ENCODE measurements at regions not wholly inside any gene's neighbourhood (a gene's known extent, or its start where the extent isn't known, plus 50 kb on each side); places are given as distances from the start of the nearest gene placed in this dataset.

DNA sequence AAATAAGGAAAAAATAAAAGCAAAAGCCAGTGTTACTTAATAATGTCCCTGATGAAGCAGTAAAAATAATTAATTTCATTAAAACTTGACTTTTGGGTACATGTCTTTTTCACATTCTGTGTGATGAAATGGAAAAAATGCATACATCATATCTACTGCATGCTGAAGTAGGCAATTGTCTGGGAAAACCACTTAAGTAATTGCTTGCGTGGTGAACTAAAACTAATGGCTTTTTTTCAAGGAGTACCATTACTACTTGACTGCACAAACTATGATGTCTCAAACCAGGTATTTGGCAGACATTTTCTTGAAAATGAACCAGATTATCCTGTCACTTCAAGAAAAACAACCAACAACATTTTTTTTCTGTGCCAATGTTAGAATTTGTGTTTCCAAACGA, 91.3 kb upstream of the AKIRIN2 start:
- H3K27me3 Mint-ChIP-seq: peaks cover 18% of the 10 kb centered on the region
- no peaks in the 10 kb centered on the region for H3K9me3 Mint-ChIP-seq (ENCODE audit: low read depth)
- DNase-seq (no peak), ATAC-seq (no peak)
- H3K27ac Mint-ChIP-seq: no peak overlapping the region
- CTCF ChIA-PET: no interaction called here
- H3K4me1 Mint-ChIP-seq: no peaks in the 10 kb centered on the region
- no peaks in the 10 kb centered on the region for H3K36me3 Mint-ChIP-seq
- H3K4me3 Mint-ChIP-seq: no peak overlapping the region

- Mint-ChIP-seq H3K27ac (no peak overlapping the region), H3K36me3 (no peaks in the 10 kb centered on the region), H3K27me3 (peaks cover 18% of the 10 kb centered on the region), H3K4me1 (no peaks in the 10 kb centered on the region), H3K4me3 (no peak overlapping the region), H3K9me3 (ENCODE audit: low read depth) (no peaks in the 10 kb centered on the region)
- DNase-seq (no peak), ATAC-seq (no peak)
- CTCF ChIA-PET: interaction anchor here (1.1 kb wide), 1 partner anchor 15 kb away, joined by 3 read pairs; no protein-coding TSS in a partner anchor
These were observed 89.9 kb upstream of the AKIRIN2 start for GRCh38 chr6:87791982-87792381.

DNA sequence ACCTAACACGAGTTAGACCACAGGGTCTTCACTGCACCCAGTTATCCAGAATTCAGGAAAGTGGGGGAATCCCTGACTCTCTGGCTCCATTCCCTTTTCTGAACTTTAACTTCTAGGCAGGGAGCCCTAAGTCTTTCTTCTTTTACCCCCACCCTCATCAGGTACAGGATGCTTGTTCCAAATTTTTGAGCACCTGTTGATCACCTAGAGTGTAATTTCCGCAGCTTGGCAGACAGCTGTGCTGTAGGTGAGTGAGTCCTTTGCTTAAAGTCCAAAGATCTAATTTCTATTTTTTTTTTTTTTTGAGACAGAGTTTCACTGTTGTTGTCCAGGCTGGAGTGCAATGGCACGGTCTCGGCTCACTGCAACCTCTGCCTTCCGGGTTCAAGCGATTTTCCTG, 89.5 kb upstream of the AKIRIN2 start:
- DNase-seq (no peak), ATAC-seq (no peak)
- Mint-ChIP-seq H3K36me3 (no peaks in the 10 kb centered on the region), H3K9me3 (ENCODE audit: low read depth) (no peaks in the 10 kb centered on the region), H3K4me1 (no peaks in the 10 kb centered on the region), H3K27ac (no peak overlapping the region), H3K4me3 (no peak overlapping the region), H3K27me3 (peaks cover 21% of the 10 kb centered on the region)
- CTCF ChIA-PET: interaction anchor here (1.1 kb wide), 1 partner anchor 15 kb away, joined by 3 read pairs; no protein-coding TSS in a partner anchor

DNA sequence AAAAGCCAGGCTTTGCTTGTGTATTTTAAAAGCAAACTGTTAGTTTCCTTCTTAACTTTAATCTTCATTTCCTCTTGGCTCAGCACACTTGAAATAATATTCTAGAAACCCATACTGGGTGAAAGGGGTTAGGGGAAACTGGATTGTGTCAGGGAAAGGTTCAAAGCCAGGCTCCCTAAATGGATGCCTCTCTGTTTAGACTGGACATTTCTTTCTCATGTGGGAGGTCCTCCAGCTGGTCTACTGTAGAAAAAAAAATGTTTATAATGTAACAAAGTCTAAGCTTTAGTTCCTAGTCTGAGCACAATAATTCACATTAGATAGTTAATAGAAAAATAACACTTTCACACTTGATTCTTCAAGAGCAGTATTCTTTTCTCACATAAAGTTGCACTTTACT, 89.0 kb upstream of the AKIRIN2 start:
- H3K9me3 Mint-ChIP-seq (ENCODE audit: low read depth): no peaks in the 10 kb centered on the region
- DNase-seq: no peak
- peaks cover 22% of the 10 kb centered on the region for H3K27me3 Mint-ChIP-seq
- H3K36me3 Mint-ChIP-seq: no peaks in the 10 kb centered on the region
- no peaks in the 10 kb centered on the region for H3K4me1 Mint-ChIP-seq
- no peak overlapping the region for H3K27ac Mint-ChIP-seq
- no peak for ATAC-seq
- CTCF ChIA-PET: no interaction called here
- no peak overlapping the region for H3K4me3 Mint-ChIP-seq

- Mint-ChIP-seq H3K27ac (no peak overlapping the region), H3K36me3 (no peaks in the 10 kb centered on the region), H3K27me3 (peaks cover 22% of the 10 kb centered on the region), H3K9me3 (ENCODE audit: low read depth) (peaks cover 3% of the 10 kb centered on the region), H3K4me1 (no peaks in the 10 kb centered on the region), H3K4me3 (no peak overlapping the region)
- DNase-seq (no peak), ATAC-seq (no peak)
- CTCF ChIA-PET: interaction anchor here (1.2 kb wide), 1 partner anchor 8 kb away, joined by 3 read pairs; no protein-coding TSS in a partner anchor
These were observed 87.9 kb upstream of the AKIRIN2 start for GRCh38 chr6:87789900-87790290.

- CTCF ChIA-PET: interaction anchor here (1.2 kb wide), 1 partner anchor 9 kb away, joined by 3 read pairs; no protein-coding TSS in a partner anchor
- Mint-ChIP-seq H3K4me3 (no peak overlapping the region), H3K27me3 (peaks cover 22% of the 10 kb centered on the region), H3K27ac (no peak overlapping the region), H3K4me1 (no peaks in the 10 kb centered on the region), H3K36me3 (no peaks in the 10 kb centered on the region), H3K9me3 (ENCODE audit: low read depth) (peaks cover 3% of the 10 kb centered on the region)
- ATAC-seq: no peak
- DNase-seq: no peak
These were observed 87.3 kb upstream of the AKIRIN2 start for GRCh38 chr6:87789198-87789899.

- Mint-ChIP-seq H3K27ac (no peak overlapping the region), H3K36me3 (no peaks in the 10 kb centered on the region), H3K4me1 (no peaks in the 10 kb centered on the region), H3K9me3 (ENCODE audit: low read depth) (peaks cover 3% of the 10 kb centered on the region), H3K27me3 (peaks cover 22% of the 10 kb centered on the region), H3K4me3 (no peak overlapping the region)
- CTCF ChIA-PET: no interaction called here
- ATAC-seq (no peak), DNase-seq (no peak)
These were observed 86.1 kb upstream of the AKIRIN2 start for GRCh38 chr6:87788141-87788540.

- peaks cover 3% of the 10 kb centered on the region for H3K9me3 Mint-ChIP-seq (ENCODE audit: low read depth)
- CTCF ChIA-PET: no interaction called here
- no peak overlapping the region for H3K4me3 Mint-ChIP-seq
- DNase-seq: no peak
- no peak overlapping the region for H3K27ac Mint-ChIP-seq
- H3K27me3 Mint-ChIP-seq: peaks cover 18% of the 10 kb centered on the region
- H3K4me1 Mint-ChIP-seq: no peaks in the 10 kb centered on the region
- H3K36me3 Mint-ChIP-seq: no peaks in the 10 kb centered on the region
- no peak for ATAC-seq
These were observed 83.3 kb upstream of the AKIRIN2 start for GRCh38 chr6:87785229-87785862.

- Mint-ChIP-seq H3K27me3 (peaks cover 12% of the 10 kb centered on the region), H3K27ac (no peak overlapping the region), H3K36me3 (no peaks in the 10 kb centered on the region), H3K4me3 (no peak overlapping the region), H3K9me3 (ENCODE audit: low read depth) (peaks cover 3% of the 10 kb centered on the region), H3K4me1 (no peaks in the 10 kb centered on the region)
- CTCF ChIA-PET: no interaction called here
- DNase-seq: no peak
- no peak for ATAC-seq
These were observed 82.7 kb upstream of the AKIRIN2 start for GRCh38 chr6:87784690-87785089.

DNA sequence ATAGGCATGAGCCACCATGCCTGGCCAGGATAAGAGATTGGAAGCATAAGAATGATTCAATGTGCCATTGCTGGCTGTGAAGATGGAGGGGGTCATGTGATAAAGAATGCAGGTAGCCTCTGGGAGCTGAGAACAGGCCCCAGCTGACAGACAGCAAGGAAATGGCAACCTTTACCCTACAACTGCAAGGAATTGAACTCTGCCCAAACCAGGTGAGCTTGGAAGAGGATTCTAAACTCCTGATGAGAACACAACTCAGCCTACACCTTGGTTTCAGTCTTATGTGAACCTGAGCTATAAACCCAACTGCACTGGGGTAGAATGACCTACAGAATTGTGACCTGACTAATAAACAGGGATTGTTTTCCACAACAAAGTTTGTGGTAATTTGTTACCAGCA, 82.0 kb upstream of the AKIRIN2 start:
- Mint-ChIP-seq H3K27me3 (peaks cover 7% of the 10 kb centered on the region), H3K4me1 (no peaks in the 10 kb centered on the region), H3K27ac (no peak overlapping the region), H3K4me3 (no peak overlapping the region), H3K9me3 (ENCODE audit: low read depth) (peaks cover 3% of the 10 kb centered on the region), H3K36me3 (no peaks in the 10 kb centered on the region)
- ATAC-seq: no peak
- CTCF ChIA-PET: no interaction called here
- DNase-seq: no peak

GRCh38 chr6:87779542-87779941, 77.5 kb upstream of the AKIRIN2 start:
- Mint-ChIP-seq H3K9me3 (ENCODE audit: low read depth) (no peaks in the 10 kb centered on the region), H3K27me3 (peaks cover 5% of the 10 kb centered on the region), H3K4me1 (peaks cover 1% of the 10 kb centered on the region), H3K27ac (no peak overlapping the region), H3K4me3 (no peak overlapping the region), H3K36me3 (no peaks in the 10 kb centered on the region)
- CTCF ChIA-PET: no interaction called here
- ATAC-seq (no peak), DNase-seq (no peak)

DNA sequence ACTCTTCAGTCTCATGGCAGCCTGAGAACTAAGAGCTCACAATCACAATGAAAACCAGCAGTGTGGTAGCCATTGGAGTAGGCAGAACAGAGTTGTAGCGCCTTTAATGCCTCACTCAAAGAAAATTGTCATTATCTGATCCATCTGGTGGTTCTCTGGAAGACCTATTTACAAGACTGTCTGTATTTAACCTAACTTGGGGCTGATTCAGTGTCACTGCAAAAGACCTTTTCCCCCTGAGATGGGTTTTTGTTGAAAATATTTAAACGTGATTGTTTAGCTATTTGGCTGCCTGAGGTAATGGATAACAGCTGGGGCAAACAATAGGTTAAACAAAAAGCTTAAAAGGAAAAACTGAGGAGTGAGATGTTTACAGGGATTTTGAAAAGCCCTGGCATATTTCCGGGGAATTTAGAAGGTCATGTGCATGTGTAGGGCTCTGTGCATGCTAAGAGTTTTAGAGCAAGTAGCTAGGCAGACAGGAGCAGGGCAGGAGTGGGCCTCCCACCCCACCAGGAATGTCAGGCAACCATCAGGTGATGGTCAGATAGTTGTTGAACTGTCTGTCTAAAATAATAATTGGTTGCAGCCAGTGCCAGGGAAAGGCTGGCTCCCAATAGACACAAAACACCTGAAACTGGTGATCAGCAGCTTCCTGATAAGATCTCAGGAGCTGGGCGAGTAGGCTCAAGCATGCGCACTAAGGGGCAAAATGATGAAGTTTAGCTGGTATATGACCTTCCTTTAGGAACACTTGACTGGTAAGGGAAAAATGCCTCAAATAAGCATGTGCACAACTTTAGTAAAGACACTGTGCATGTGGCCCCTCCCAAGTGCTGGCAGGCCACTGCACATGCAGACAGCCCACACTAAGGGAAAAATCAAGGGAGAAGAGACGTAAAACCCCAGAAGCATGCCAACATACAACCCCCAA, 70.8 kb upstream of the AKIRIN2 start:
- Mint-ChIP-seq H3K36me3 (no peaks in the 10 kb centered on the region), H3K27ac (no peak overlapping the region), H3K27me3 (peaks cover 4% of the 10 kb centered on the region), H3K4me1 (peaks cover 1% of the 10 kb centered on the region), H3K9me3 (ENCODE audit: low read depth) (no peaks in the 10 kb centered on the region), H3K4me3 (no peak overlapping the region)
- DNase-seq: no peak
- no peak for ATAC-seq
- CTCF ChIA-PET: no interaction called here

DNA sequence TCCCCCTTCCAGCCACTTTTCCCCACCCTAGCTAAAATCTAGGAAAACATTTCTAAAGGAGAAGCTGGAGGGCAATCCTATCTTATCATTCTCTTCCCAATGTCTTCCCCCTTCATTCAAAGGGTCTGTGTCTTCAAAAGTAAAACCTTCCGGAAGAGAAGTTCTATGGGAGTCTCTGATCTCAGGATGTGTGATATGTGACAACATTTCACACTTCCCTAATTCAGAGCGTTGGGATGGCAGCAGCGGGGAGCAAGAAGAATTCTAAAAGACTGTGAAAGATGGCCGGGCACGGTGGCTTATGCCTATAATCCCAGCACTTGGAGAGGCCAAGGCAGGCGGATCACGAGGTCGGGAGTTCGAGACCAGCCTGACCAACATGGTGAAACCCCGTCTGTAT, 65.4 kb upstream of the AKIRIN2 start:
- Mint-ChIP-seq H3K27me3 (no peaks in the 10 kb centered on the region), H3K4me3 (no peak overlapping the region), H3K27ac (no peak overlapping the region), H3K4me1 (no peaks in the 10 kb centered on the region), H3K36me3 (peaks cover 1% of the 10 kb centered on the region), H3K9me3 (ENCODE audit: low read depth) (no peaks in the 10 kb centered on the region)
- ATAC-seq (no peak), DNase-seq (no peak)
- CTCF ChIA-PET: no interaction called here

Data from activated CD8-positive, alpha-beta memory T cell treated with anti-CD3 and anti-CD28 coated beads, Interleukin-2, amount 10 ng/mL, durations not matched to agents 7 days and 5 days (primary cell).